ENCODE measurements at regions not wholly inside any gene's neighbourhood (a gene's known extent, or its start where the extent isn't known, plus 50 kb on each side); places are given as distances from the start of the nearest gene placed in this dataset.

GRCh38 chr2:149815941-149816340, 228.4 kb upstream of the MMADHC start:
- H3K36me3 ChIP-seq: no peaks in the 10 kb centered on the region
- H3K4me3 ChIP-seq: no peak overlapping the region
- no peaks in the 10 kb centered on the region for H3K27me3 ChIP-seq
- TF ChIP-seq CTCF (IDR thresholded peaks at IDR 0.05): no peak
- H3K4me1 ChIP-seq: no peaks in the 10 kb centered on the region
- no peak overlapping the region for H3K27ac ChIP-seq
- intact Hi-C loops (cut with DNase I): no loop called here
- H3K9me3 ChIP-seq: no peaks in the 10 kb centered on the region
- no peak for DNase-seq (ENCODE audit: low spot score in 2 of 2)

- no peak overlapping the region for H3K27ac ChIP-seq
- no peaks in the 10 kb centered on the region for H3K27me3 ChIP-seq
- no peak for DNase-seq (ENCODE audit: low spot score in 2 of 2)
- no peaks in the 10 kb centered on the region for H3K4me1 ChIP-seq
- intact Hi-C loops (cut with DNase I): no loop called here
- H3K36me3 ChIP-seq: no peaks in the 10 kb centered on the region
- no peaks in the 10 kb centered on the region for H3K9me3 ChIP-seq
- H3K4me3 ChIP-seq: no peak overlapping the region
- TF ChIP-seq CTCF (IDR thresholded peaks at IDR 0.05): no peak
Measured at GRCh38 chr2:149814901-149815300, 227.3 kb upstream of the MMADHC start.

- Histone ChIP-seq H3K4me3 (no peak overlapping the region), H3K36me3 (no peaks in the 10 kb centered on the region), H3K9me3 (no peaks in the 10 kb centered on the region), H3K27me3 (no peaks in the 10 kb centered on the region), H3K4me1 (no peaks in the 10 kb centered on the region), H3K27ac (no peak overlapping the region)
- intact Hi-C loops (cut with DNase I): no loop called here
- no peak for DNase-seq (ENCODE audit: low spot score in 2 of 2)
- no peak for TF ChIP-seq CTCF (IDR thresholded peaks at IDR 0.05)
Measured at GRCh38 chr2:149814049-149814448, 226.5 kb upstream of the MMADHC start.

- Histone ChIP-seq H3K27me3 (no peaks in the 10 kb centered on the region), H3K9me3 (no peaks in the 10 kb centered on the region), H3K4me1 (no peaks in the 10 kb centered on the region), H3K27ac (no peak overlapping the region), H3K36me3 (no peaks in the 10 kb centered on the region), H3K4me3 (no peak overlapping the region)
- no peak for TF ChIP-seq CTCF (IDR thresholded peaks at IDR 0.05)
- no peak for DNase-seq (ENCODE audit: low spot score in 2 of 2)
- intact Hi-C loops (cut with DNase I): no loop called here
Measured at GRCh38 chr2:149808556-149808955, 221.0 kb upstream of the MMADHC start.

DNA sequence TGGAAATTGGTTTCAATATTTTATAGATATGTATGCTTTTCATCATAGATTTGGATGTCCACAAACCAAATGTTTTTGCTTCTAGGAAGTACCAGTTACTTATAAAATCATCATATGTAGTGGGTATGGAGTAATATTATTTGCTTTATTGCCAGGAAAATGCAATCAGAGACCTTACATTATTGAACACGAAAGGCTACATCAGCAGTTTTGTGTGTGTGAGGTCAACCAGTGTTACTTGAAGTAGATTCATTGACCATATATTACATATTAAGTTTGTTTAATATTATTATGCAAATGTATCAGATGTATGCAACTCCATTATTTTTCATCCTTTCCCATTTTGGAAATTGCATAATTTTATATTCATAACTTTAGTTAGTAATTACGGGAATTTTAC, 219.1 kb upstream of the MMADHC start:
- Histone ChIP-seq H3K27me3 (no peaks in the 10 kb centered on the region), H3K27ac (no peak overlapping the region), H3K4me1 (no peaks in the 10 kb centered on the region), H3K36me3 (no peaks in the 10 kb centered on the region), H3K9me3 (no peaks in the 10 kb centered on the region), H3K4me3 (no peak overlapping the region)
- intact Hi-C loops (cut with DNase I): no loop called here
- TF ChIP-seq CTCF (IDR thresholded peaks at IDR 0.05): no peak
- DNase-seq (ENCODE audit: low spot score in 2 of 2): no peak
